Natural killer cell treated with Interleukin-12 subunit alpha and Interleukin-12 subunit beta and Interleukin-15 and Interleukin-18, amount 100 ng/mL, for 72 hours (primary cell): ENCODE measurements at regions not wholly inside any gene's neighbourhood (a gene's known extent, or its start where the extent isn't known, plus 50 kb on each side); places are given as distances from the start of the nearest gene placed in this dataset.
A peak's percentile ranks its signal among the peaks of the same experiment; 100 is the strongest.

Source experiments
- ATAC-seq, 2 donors: fragments of 150-1000 bp; cut with Tn5 transposase in 1 of 2; sonication (Bioruptor Pico), chemical (Tn5 transposase) in 1 of 2; 2 replicates each; pipeline ENCODE4 v1.10.0; 2021
- DNase-seq: peaks from one replicate; pipeline ENCODE4 v3.0.0; 2022; ENCODE audit warnings: low spot score
- H3K27ac Mint-ChIP-seq, 2 donors: 1 replicate in 1 of 2; 2 replicates in 1 of 2; pipeline ENCODE4 v1.8.0; 2022; ENCODE audit warnings: mixed read lengths in 2 of 2, mild to moderate bottlenecking in 1 of 2, moderate library complexity in 1 of 2
- H3K27me3 Mint-ChIP-seq, 2 donors: 1 replicate in 1 of 2; 2 replicates in 1 of 2; pipeline ENCODE4 v1.8.0; 2022; ENCODE audit warnings: mixed read lengths in 2 of 2
- H3K36me3 Mint-ChIP-seq: one replicate; pipeline ENCODE4 v1.8.0; 2022; ENCODE audit warnings: mixed read lengths
- H3K4me1 Mint-ChIP-seq, 2 donors: 1 replicate in 1 of 2; 2 replicates in 1 of 2; pipeline ENCODE4 v1.8.0; 2022; ENCODE audit warnings: low read depth in 2 of 2, mixed read lengths in 2 of 2, mild to moderate bottlenecking in 1 of 2
- H3K4me3 Mint-ChIP-seq: one replicate; pipeline ENCODE4 v1.8.0; 2022; ENCODE audit warnings: mixed read lengths
- H3K9me3 Mint-ChIP-seq: 2 replicates; pipeline ENCODE4 v1.8.0; 2022; ENCODE audit warnings: mixed read lengths

DNA sequence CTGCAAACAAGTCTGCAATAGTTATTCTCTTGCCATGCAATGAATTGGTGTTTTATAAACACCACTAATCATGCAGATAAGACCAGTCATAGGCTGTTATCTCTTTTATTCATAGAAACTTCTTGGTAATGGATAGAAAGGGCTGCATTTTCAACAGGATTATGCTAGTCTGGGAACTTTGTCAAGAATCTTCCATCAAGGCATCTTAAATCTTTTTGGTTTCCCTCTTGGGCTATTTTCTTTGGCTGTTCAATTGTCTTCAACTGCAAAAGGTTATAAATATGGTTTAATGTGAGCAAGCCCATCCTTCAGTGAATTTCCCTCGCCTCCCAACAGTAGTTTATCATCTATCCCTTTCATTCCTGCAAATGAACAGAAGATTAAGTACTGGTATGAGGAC lies 59.0 kb upstream of the MINAR1 start:
- Mint-ChIP-seq H3K36me3 (no peaks in the 10 kb centered on the region), H3K4me1 (no peaks in the 10 kb centered on the region), H3K27me3 (no peaks in the 10 kb centered on the region), H3K9me3 (no peaks in the 10 kb centered on the region), H3K27ac (no peak overlapping the region), H3K4me3 (no peak overlapping the region)
- ATAC-seq, result no peak
- no peak for DNase-seq

DNA sequence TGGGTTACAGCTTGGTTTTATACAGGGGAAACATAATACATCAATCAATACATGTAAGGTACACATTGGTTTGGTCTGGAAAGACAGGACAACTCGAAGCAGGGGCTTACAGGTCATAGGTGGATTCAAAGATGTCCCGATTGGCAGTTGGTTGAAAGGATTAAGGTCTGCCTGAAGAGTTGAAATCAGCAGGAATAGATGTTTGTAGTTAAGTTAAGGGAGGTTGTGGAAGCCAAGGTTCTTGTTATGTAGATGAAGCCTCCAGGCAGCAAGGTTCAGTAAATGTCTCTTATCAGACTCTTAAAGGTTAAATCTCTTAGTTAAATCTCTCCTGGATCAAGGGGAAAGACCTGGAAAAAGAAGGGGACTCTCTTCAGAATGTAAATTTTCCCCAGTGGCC lies 58.4 kb upstream of the MINAR1 start:
- ATAC-seq, result no peak
- H3K27me3 Mint-ChIP-seq, result no peaks in the 10 kb centered on the region
- H3K4me1 Mint-ChIP-seq, result no peaks in the 10 kb centered on the region

DNA sequence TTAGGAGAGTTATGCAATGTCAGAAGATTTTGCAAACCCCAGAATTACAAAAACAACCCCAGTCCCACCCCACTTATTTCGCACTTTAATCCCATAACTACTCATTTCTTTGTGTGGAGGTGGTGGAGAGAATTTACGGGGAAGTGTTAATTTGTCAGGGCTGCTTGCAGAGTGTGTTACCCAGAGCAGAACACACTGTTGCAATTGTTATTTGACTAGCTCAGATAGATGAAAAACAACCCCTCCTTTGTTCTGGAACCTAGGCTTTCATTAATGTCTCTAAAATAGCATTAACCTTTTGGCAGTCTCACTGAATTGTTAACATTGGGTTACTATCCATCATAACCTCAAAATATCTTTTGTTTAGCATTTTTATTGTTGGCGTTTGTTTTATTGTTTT lies 55.8 kb upstream of the MINAR1 start:
- no peaks in the 10 kb centered on the region for H3K36me3 Mint-ChIP-seq
- ATAC-seq, result no peak
- H3K9me3 Mint-ChIP-seq, result no peaks in the 10 kb centered on the region
- no peak overlapping the region for H3K27ac Mint-ChIP-seq
- H3K4me3 Mint-ChIP-seq, result no peak overlapping the region
- peaks cover 0 to 3% of the 10 kb centered on the region in 2 donors for H3K4me1 Mint-ChIP-seq
- no peaks in the 10 kb centered on the region for H3K27me3 Mint-ChIP-seq
- no peak for DNase-seq

More for the DNA sequence above, 58.4 kb upstream of the MINAR1 start:
- Mint-ChIP-seq H3K27ac (no peak overlapping the region), H3K9me3 (no peaks in the 10 kb centered on the region), H3K36me3 (no peaks in the 10 kb centered on the region), H3K4me3 (no peak overlapping the region)
- DNase-seq, result no peak

DNA sequence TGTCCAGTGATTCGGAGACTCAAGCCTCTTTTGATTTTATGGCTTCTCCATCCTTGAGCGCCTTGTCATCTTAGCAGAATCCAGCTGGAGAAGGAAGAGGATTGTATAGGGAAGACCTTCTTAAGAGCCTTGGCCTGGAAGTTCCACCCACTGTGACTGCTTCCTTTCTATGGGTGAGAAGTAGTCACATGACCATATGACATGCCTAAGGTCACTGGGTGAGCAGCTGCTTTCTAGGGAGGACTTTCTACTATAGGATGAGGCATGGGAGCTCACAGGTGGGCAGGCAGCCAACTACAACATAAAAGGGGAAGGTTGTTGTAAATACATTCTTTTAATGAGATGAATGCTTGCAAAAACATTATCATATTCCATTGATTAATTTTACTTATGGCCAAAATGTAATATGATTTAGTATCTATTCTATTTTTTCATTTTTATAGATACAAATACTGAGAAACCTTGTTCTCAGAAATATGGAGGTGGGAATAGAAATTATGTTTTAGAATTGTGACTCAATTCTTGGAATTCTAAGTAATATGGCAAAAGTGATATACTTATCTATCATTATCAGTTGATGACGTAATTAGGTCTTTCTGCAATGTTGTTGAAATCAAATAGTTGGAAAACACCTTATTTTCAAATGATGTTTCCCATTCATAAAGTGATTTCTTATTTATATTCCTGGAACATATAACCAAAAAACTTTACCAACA lies 53.6 kb upstream of the MINAR1 start:
- ATAC-seq, result no peak

DNA sequence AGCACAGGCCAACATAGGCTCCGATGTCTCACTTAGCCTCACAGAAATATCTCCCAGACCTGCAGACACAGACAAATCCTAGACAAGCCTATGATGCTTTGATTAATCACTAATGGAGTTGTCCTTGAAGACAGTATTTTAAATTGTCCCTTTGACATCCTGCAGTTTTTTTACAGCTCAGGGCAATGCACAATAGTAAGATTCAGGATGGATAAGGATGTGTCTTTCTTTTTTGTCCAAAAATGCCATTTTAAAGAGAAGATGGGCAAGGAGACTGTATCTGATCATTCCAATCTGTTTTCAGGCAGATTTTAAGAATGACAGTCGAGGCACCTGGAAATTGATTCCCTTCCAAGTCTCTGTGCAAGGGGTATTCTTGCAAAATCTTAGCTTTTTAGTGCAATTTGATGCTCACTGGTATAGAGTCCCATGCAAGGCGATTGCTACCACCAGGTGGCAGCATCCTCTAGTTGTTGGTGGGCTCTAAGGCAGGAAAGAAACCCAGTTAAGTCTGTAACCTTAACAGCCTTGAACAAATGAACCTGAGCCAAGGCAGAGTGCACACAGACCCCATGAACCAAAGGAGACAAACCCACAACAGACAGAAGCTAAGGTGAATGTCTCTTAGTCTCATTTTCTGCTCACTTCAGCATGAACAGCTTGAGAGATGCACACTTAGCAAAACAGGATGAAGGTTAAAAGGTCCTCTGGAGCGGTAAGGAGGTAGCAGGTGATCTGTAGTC lies 51.2 kb upstream of the MINAR1 start:
- DNase-seq (peak; percentile 65), ATAC-seq (peak; percentile 74 to 80)
- Mint-ChIP-seq H3K36me3 (no peaks in the 10 kb centered on the region), H3K4me1 (peaks cover 0 to 3% of the 10 kb centered on the region in 2 donors), H3K27ac (no peak overlapping the region), H3K27me3 (no peaks in the 10 kb centered on the region), H3K9me3 (no peaks in the 10 kb centered on the region), H3K4me3 (no peak overlapping the region)

More for the DNA sequence above, 53.6 kb upstream of the MINAR1 start:
- H3K4me1 Mint-ChIP-seq, result peaks cover 0 to 3% of the 10 kb centered on the region in 2 donors
- no peak overlapping the region for H3K27ac Mint-ChIP-seq
- H3K36me3 Mint-ChIP-seq, result no peaks in the 10 kb centered on the region
- no peak for DNase-seq
- no peaks in the 10 kb centered on the region for H3K27me3 Mint-ChIP-seq
- no peak overlapping the region for H3K4me3 Mint-ChIP-seq
- no peaks in the 10 kb centered on the region for H3K9me3 Mint-ChIP-seq

DNA sequence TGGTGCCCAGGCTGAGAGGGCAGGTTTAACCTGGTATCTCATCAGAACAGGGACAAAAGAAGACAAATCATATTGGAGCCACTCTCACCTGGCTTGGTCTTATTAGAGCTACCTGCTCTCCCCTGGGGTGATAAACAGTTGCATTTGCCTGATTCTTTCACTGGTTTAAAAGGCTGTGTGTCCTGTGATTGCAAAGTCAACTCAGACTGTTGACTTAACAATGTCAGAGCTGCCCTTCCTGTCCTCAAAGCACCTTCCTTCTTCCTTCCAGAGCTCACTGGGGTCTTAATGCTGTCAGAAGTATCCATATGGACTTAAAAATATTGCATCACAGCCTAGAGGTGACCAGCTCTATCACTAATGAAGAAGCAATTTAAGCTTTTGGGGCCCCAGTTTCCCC lies 50.5 kb upstream of the MINAR1 start:
- ATAC-seq (no peak), DNase-seq (no peak)
- Mint-ChIP-seq H3K36me3 (no peaks in the 10 kb centered on the region), H3K9me3 (no peaks in the 10 kb centered on the region), H3K27ac (no peak overlapping the region), H3K4me3 (no peak overlapping the region), H3K4me1 (peaks cover 0 to 3% of the 10 kb centered on the region in 2 donors), H3K27me3 (no peaks in the 10 kb centered on the region)
